ENCODE measurements at regions not wholly inside any gene's neighbourhood (a gene's known extent, or its start where the extent isn't known, plus 50 kb on each side); places are given as distances from the start of the nearest gene placed in this dataset.

DNA sequence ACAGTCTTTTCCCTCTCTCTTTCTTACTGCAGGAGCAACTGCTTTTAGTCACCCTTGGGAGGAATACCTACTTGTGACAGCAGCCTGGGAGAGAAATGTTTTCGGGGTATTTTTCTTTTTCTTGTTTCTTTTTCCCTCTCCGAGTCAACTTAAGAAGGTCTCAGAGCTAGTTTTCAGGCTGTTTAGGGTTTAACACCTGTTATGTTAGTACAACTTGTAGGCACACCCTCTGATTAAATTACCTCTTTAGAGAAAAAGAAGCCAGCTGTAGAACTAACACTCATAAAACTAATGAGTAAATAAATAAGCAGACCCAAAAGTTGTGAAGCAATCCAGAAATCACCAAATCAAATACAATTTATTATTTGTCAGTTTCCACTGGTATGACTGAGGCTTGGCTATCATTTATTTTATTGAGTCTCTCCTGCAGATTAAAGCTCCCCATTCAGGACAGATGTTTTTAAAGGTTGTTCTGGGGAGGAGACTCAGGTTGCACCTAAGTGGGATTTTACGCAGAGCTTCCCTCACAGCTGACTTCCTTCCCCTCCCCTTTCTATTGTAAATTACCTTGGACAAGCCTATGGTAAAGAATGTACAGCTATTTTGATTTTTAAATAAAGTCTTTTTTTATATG, 112.5 kb downstream of the FOXB1 start:
- no peaks in the 10 kb centered on the region for H3K36me3 ChIP-seq
- H3K27me3 ChIP-seq, result peaks cover 3 to 47% (median 7%) of the 10 kb centered on the region in 3 donors
- WGBS, 2 donors, result 14 to 51% methylated on average over 3 of the region's 3 CpGs
- intact Hi-C loops (cut with DNase I), result no loop called here
- no peaks in the 10 kb centered on the region for H3K9me3 ChIP-seq
- H3K27ac ChIP-seq, result no peak overlapping the region
- no peak for DNase-seq
- no peak for TF ChIP-seq EP300 (IDR thresholded peaks at IDR 0.05)
- H3K4me1 ChIP-seq, result no peaks in the 10 kb centered on the region
- no peak overlapping the region for H3K4me3 ChIP-seq

DNA sequence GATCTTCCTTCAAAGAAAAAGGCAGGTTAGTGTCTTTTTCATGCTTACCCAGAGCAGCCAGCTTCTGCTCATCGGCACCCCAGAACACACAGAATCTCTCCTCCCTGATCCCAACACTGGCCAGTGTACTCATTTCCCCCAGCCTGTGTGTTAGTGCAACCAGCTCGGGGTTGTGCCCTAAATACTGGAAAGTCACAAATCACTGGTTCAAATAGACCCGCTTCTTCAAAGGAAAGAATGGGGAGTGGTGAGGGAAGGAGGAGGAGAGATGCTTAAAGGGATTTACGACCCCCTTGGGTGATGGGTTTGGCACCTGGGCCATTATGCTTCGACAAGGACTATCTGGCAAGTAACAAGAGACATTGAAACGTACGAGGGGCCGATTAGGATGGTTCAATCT, 114.0 kb downstream of the FOXB1 start:
- no peak for DNase-seq
- H3K27me3 ChIP-seq, result peaks cover 3 to 44% (median 7%) of the 10 kb centered on the region in 3 donors
- H3K4me3 ChIP-seq, result no peak overlapping the region
- intact Hi-C loops (cut with DNase I), result no loop called here
- TF ChIP-seq POLR2AphosphoS5 (IDR thresholded peaks at IDR 0.05) (no peak), EP300 (IDR thresholded peaks at IDR 0.05) (no peak), POLR2A (IDR thresholded peaks at IDR 0.05) (no peak)
- TF ChIP-seq, protein P1, sequence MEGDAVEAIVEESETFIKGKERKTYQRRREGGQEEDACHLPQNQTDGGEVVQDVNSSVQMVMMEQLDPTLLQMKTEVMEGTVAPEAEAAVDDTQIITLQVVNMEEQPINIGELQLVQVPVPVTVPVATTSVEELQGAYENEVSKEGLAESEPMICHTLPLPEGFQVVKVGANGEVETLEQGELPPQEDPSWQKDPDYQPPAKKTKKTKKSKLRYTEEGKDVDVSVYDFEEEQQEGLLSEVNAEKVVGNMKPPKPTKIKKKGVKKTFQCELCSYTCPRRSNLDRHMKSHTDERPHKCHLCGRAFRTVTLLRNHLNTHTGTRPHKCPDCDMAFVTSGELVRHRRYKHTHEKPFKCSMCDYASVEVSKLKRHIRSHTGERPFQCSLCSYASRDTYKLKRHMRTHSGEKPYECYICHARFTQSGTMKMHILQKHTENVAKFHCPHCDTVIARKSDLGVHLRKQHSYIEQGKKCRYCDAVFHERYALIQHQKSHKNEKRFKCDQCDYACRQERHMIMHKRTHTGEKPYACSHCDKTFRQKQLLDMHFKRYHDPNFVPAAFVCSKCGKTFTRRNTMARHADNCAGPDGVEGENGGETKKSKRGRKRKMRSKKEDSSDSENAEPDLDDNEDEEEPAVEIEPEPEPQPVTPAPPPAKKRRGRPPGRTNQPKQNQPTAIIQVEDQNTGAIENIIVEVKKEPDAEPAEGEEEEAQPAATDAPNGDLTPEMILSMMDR (IDR thresholded peaks at IDR 0.05), result no peak
- H3K4me1 ChIP-seq, result no peaks in the 10 kb centered on the region
- H3K27ac ChIP-seq, result no peak overlapping the region
- 46 to 51% methylated on average over 8 of the region's 8 CpGs for WGBS, 2 donors
- H3K36me3 ChIP-seq, result no peaks in the 10 kb centered on the region
- no peaks in the 10 kb centered on the region for H3K9me3 ChIP-seq

DNA sequence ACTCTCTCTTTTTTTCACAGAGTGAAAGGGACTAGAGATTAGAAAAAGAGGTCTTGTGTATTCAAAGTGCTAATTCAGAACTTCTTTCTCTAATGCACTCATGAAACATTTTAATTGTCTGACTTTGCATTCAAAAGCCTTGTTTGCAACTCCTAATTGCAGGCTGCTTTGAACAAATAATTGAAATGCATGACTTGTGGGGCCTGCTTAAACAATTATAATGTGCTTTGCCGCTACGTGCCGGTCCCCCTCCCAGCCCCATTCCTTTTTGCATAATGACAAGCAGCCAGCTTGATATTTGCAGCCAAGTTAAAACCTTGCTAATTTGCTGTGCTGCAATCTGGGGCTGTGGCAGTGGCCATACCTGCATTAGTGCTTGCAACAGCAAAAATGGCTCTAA, 114.5 kb downstream of the FOXB1 start:
- TF ChIP-seq, protein P1 (IDR thresholded peaks at IDR 0.05), result no peak
- no peak for TF ChIP-seq POLR2AphosphoS5 (IDR thresholded peaks at IDR 0.05)
- no peak for TF ChIP-seq EP300 (IDR thresholded peaks at IDR 0.05)
- no peak for TF ChIP-seq POLR2A (IDR thresholded peaks at IDR 0.05)
- intact Hi-C loops (cut with DNase I), result no loop called here

DNA sequence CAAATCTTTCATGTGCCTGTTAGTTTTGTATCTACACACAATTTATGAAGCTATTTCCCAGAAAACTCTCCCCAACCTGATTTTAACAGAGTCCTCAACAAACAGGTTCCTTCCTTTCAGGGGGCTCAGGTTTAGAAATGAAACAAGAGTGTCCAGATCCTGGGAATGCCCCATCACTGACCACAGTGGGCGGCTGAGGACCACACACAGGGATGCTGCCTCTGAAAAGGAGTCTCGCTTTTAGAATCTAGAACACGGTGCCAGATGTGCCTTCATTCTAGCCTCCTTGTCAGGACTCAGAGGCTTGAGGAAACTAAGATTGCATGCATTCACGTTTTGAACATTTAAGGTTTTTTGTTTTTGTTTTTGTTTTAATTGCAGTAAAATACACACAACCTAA, 115.0 kb downstream of the FOXB1 start:
- TF ChIP-seq EP300 (IDR thresholded peaks at IDR 0.05) (no peak), POLR2AphosphoS5 (IDR thresholded peaks at IDR 0.05) (no peak), POLR2A (IDR thresholded peaks at IDR 0.05) (no peak)
- TF ChIP-seq, protein P1 (IDR thresholded peaks at IDR 0.05), result no peak
- H3K4me3 ChIP-seq, result no peak overlapping the region
- no peaks in the 10 kb centered on the region for H3K36me3 ChIP-seq
- 70 to 74% methylated on average over 4 of the region's 4 CpGs for WGBS, 2 donors
- no peak overlapping the region for H3K27ac ChIP-seq
- no peak for DNase-seq
- H3K9me3 ChIP-seq, result no peaks in the 10 kb centered on the region
- intact Hi-C loops (cut with DNase I), result no loop called here
- H3K4me1 ChIP-seq, result no peaks in the 10 kb centered on the region
- peaks cover 3 to 43% (median 7%) of the 10 kb centered on the region in 3 donors for H3K27me3 ChIP-seq

More for the DNA sequence above, 114.5 kb downstream of the FOXB1 start:
- peaks cover 3 to 43% (median 7%) of the 10 kb centered on the region in 3 donors for H3K27me3 ChIP-seq
- H3K36me3 ChIP-seq, result no peaks in the 10 kb centered on the region
- no peak overlapping the region for H3K4me3 ChIP-seq
- 62 to 66% methylated on average over 3 of the region's 3 CpGs for WGBS, 2 donors
- no peaks in the 10 kb centered on the region for H3K4me1 ChIP-seq
- no peaks in the 10 kb centered on the region for H3K9me3 ChIP-seq
- no peak for DNase-seq
- H3K27ac ChIP-seq, result no peak overlapping the region

DNA sequence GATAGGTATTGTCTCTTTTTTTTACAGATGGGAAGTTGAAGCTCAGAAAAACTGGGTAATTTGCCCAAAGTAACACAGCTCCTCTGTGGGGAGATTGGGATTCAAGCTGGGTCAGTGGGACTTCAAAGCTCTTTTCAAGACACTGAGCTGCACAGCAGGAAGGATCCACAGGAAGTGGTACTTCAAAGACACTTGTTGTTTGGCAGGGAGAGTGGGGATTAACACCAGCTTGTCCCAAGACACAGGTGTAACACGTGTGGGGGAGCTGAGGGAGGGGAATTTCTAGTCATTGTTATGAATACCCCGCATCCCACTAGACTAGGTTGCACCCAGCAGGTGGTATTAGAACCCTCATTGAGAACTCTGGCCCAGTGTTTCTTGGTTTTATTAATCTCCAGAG, 116.0 kb downstream of the FOXB1 start:
- no peaks in the 10 kb centered on the region for H3K4me1 ChIP-seq
- H3K27me3 ChIP-seq, result peaks cover 3 to 43% (median 7%) of the 10 kb centered on the region in 3 donors
- DNase-seq, result no peak
- H3K36me3 ChIP-seq, result no peaks in the 10 kb centered on the region
- 58 to 63% methylated on average over 2 of the region's 2 CpGs for WGBS, 2 donors
- no peak overlapping the region for H3K27ac ChIP-seq
- intact Hi-C loops (cut with DNase I), result no loop called here
- H3K9me3 ChIP-seq, result no peaks in the 10 kb centered on the region
- no peak for TF ChIP-seq POLR2A (IDR thresholded peaks at IDR 0.05)
- TF ChIP-seq POLR2AphosphoS5 (IDR thresholded peaks at IDR 0.05), result no peak
- TF ChIP-seq, protein P1 (IDR thresholded peaks at IDR 0.05), result no peak
- TF ChIP-seq EP300 (IDR thresholded peaks at IDR 0.05), result no peak
- no peak overlapping the region for H3K4me3 ChIP-seq

Data from sigmoid colon (tissue), 6 donors.